ENCODE measurements at regions not wholly inside any gene's neighbourhood (a gene's known extent, or its start where the extent isn't known, plus 50 kb on each side); places are given as distances from the start of the nearest gene placed in this dataset.
"Not testable (repeated sequence)": the region's sequence is repeated elsewhere in the genome, so short reads cannot be mapped to it uniquely, and the experiment has no call there.

DNA sequence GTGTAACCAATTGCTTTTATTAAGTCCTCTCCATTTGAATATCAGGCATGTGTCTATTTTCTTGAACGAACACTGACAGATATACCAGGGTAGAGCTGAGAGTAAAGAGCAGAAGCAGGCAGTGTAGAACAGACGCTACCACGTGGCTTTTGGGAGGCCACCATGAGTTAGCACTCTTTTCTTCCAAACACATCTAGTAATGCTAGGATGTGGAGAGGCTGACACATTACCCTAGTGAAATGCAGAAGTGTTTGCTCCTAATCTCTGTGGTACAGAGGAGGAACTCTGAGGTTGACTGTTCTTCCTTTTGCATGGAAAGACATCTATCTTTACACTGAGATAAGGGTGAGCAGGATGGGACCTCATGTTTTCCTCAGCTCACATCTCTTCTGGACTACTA, 216.3 kb downstream of the SATB1 start:
- Histone ChIP-seq H3K4me3 (no peak overlapping the region), H3K79me2 (ENCODE audit: insufficient read depth) (no peaks in the 10 kb centered on the region), H4K20me1 (ENCODE audit: insufficient read depth) (no peaks in the 10 kb centered on the region), H2AFZ (no peak overlapping the region), H3K36me3 (ENCODE audit: low read depth) (no peaks in the 10 kb centered on the region), H3K9me3 (ENCODE audit: low read depth) (no peaks in the 10 kb centered on the region), H3K9ac (no peak overlapping the region), H3F3A (ENCODE audit: insufficient read depth) (no peaks in the 10 kb centered on the region), H3K4me1 (ENCODE audit: insufficient read depth) (no peaks in the 10 kb centered on the region), H3K4me2 (ENCODE audit: unreplicated experiment) (no peak overlapping the region), H3K9me2 (ENCODE audit: insufficient read depth) (no peaks in the 10 kb centered on the region), H3K27ac (no peak overlapping the region), H3K27me3 (replicated peaks; ENCODE audit: insufficient read depth) (no peaks in the 10 kb centered on the region)
- TF ChIP-seq EZH2 (IDR thresholded peaks at IDR 0.05; ENCODE audit: insufficient read depth, poor library complexity, severe bottlenecking), result no peak
- TF ChIP-seq EZH2phosphoT487 (IDR thresholded peaks at IDR 0.05; ENCODE audit: insufficient read depth, low read depth), result no peak
- in situ Hi-C loops (cut with MboI), result no loop called here
- no peak for DNase-seq
- 15 to 21% methylated on average over 3 of the region's 3 CpGs for WGBS, 2 experiments (ENCODE audit: low coverage in 1 of 2, low lambda C conversion rate in 2 of 2, missing lambda C conversion rate in 2 of 2)

DNA sequence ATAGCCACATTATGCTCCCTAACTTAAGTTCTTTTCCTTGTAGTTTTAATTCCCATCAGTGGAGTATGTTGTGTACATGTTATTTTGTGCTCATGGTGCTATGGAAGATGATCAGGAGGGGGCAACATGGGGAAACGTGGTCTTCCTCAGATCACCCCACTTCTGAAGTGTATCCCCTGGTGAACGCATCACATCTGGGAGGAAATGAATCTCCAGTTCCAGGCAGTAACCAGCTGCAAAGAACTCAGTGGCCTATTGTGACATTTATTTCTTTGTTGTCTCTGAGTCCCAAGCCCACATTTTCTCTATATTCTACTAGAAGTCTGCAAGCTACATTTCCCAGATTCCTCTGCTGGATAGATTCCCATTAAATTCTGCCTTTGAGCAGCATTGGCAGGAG, 217.0 kb downstream of the SATB1 start:
- in situ Hi-C loops (cut with MboI), result no loop called here
- TF ChIP-seq EZH2 (IDR thresholded peaks at IDR 0.05; ENCODE audit: insufficient read depth, poor library complexity, severe bottlenecking) (no peak), EZH2phosphoT487 (IDR thresholded peaks at IDR 0.05; ENCODE audit: insufficient read depth, low read depth) (no peak)
- 19 to 34% methylated on average over 2 of the region's 2 CpGs for WGBS, 2 experiments (ENCODE audit: low coverage in 1 of 2, low lambda C conversion rate in 2 of 2, missing lambda C conversion rate in 2 of 2)

DNA sequence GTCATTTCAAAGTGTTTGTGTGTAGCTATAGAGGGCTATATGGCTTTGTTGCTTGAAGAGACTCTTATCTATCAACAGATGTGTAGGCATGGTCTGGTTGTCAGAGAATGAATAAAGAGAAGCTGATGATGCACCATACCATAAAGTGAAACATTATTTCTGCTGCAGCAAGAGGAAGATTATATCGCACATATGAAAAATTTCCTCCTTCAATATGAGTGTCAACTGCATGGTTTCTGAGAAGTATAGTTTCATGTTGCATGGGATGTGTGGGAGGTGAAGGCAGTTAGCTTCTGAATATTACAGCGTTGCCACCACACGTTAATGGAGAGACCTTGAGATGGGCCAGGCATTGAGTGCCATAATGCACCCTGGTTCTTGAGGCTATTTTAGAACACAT, 217.9 kb downstream of the SATB1 start:
- no peak overlapping the region for H3K27ac ChIP-seq
- H3K4me3 ChIP-seq, result no peak overlapping the region
- no peak overlapping the region for H3K9ac ChIP-seq
- no peaks in the 10 kb centered on the region for H3K27me3 ChIP-seq (replicated peaks; ENCODE audit: insufficient read depth)
- H3K79me2 ChIP-seq (ENCODE audit: insufficient read depth), result no peaks in the 10 kb centered on the region
- in situ Hi-C loops (cut with MboI), result no loop called here
- no peaks in the 10 kb centered on the region for H3K9me3 ChIP-seq (ENCODE audit: low read depth)
- DNase-seq, result no peak
- H3F3A ChIP-seq (ENCODE audit: insufficient read depth), result no peaks in the 10 kb centered on the region
- no peaks in the 10 kb centered on the region for H3K4me1 ChIP-seq (ENCODE audit: insufficient read depth)
- H3K4me2 ChIP-seq (ENCODE audit: unreplicated experiment), result no peak overlapping the region
- H3K9me2 ChIP-seq (ENCODE audit: insufficient read depth), result no peaks in the 10 kb centered on the region
- TF ChIP-seq EZH2 (IDR thresholded peaks at IDR 0.05; ENCODE audit: insufficient read depth, poor library complexity, severe bottlenecking) (no peak), EZH2phosphoT487 (IDR thresholded peaks at IDR 0.05; ENCODE audit: insufficient read depth, low read depth) (no peak)
- H2AFZ ChIP-seq, result no peak overlapping the region
- no peaks in the 10 kb centered on the region for H4K20me1 ChIP-seq (ENCODE audit: insufficient read depth)
- H3K36me3 ChIP-seq (ENCODE audit: low read depth), result no peaks in the 10 kb centered on the region
- WGBS, 2 experiments (ENCODE audit: low coverage in 1 of 2, low lambda C conversion rate in 2 of 2, missing lambda C conversion rate in 2 of 2), result 49 to 54% methylated on average over 3 of the region's 3 CpGs

More for the DNA sequence above, 217.0 kb downstream of the SATB1 start:
- no peaks in the 10 kb centered on the region for H3F3A ChIP-seq (ENCODE audit: insufficient read depth)
- H3K27me3 ChIP-seq (replicated peaks; ENCODE audit: insufficient read depth), result no peaks in the 10 kb centered on the region
- H3K4me2 ChIP-seq (ENCODE audit: unreplicated experiment), result no peak overlapping the region
- no peak overlapping the region for H3K4me3 ChIP-seq
- no peak overlapping the region for H3K9ac ChIP-seq
- H3K27ac ChIP-seq, result no peak overlapping the region
- no peaks in the 10 kb centered on the region for H3K9me2 ChIP-seq (ENCODE audit: insufficient read depth)
- H3K79me2 ChIP-seq (ENCODE audit: insufficient read depth), result no peaks in the 10 kb centered on the region
- H3K4me1 ChIP-seq (ENCODE audit: insufficient read depth), result no peaks in the 10 kb centered on the region
- no peak overlapping the region for H2AFZ ChIP-seq
- no peaks in the 10 kb centered on the region for H3K9me3 ChIP-seq (ENCODE audit: low read depth)
- H4K20me1 ChIP-seq (ENCODE audit: insufficient read depth), result no peaks in the 10 kb centered on the region
- no peak for DNase-seq
- no peaks in the 10 kb centered on the region for H3K36me3 ChIP-seq (ENCODE audit: low read depth)

DNA sequence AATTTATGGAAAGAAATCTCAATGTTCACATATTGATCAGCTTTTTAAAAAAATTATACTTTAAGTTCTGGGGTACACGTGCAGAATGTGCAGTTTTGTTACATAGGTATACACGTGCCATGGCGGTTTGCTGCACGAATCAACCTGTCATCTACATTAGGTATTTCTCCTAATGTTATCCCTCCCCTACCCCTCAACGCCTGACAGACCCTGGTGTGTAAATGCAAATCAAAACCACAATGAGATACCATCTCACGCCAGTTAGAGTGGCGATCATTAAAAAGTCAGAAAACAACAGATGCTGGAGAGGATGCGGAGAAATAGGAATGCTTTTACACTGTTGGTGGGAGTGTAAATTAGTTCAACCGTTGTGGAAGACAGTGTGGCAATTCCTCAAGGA, 219.4 kb downstream of the SATB1 start:
- H3K27me3 ChIP-seq (replicated peaks; ENCODE audit: insufficient read depth); H3K9ac ChIP-seq; H3K79me2 ChIP-seq (ENCODE audit: insufficient read depth); H3K4me2 ChIP-seq (ENCODE audit: unreplicated experiment); H2AFZ ChIP-seq; H3K27ac ChIP-seq; H3K4me3 ChIP-seq; H3K4me1 ChIP-seq (ENCODE audit: insufficient read depth); H3K9me2 ChIP-seq (ENCODE audit: insufficient read depth); H4K20me1 ChIP-seq (ENCODE audit: insufficient read depth); H3F3A ChIP-seq (ENCODE audit: insufficient read depth); DNase-seq; in situ Hi-C loops (cut with MboI); H3K9me3 ChIP-seq (ENCODE audit: low read depth); H3K36me3 ChIP-seq (ENCODE audit: low read depth): not testable (repeated sequence)
- WGBS, 2 experiments (ENCODE audit: low coverage in 1 of 2, low lambda C conversion rate in 2 of 2, missing lambda C conversion rate in 2 of 2), result 55 to 59% methylated on average over 9 of the region's 9 CpGs

DNA sequence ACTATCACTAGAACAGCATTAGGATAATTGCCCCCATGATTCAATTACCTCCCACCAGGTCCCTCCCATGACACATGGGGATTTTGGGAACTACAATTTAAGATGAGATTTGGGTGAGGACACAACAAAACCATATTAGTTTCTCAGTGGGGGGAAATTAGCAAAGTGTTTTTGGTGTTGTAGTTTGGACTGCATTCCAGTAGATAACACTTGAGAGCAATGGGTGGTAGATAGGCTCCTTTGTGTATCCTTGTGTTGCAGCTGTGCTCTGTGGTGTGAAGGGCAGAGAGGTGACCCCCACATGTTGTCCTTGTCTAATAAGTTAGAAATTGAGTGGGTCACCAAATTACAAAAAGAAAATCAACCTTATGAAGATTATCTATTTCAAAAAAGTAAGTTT, 223.8 kb downstream of the SATB1 start:
- Histone ChIP-seq H3K4me1 (ENCODE audit: insufficient read depth) (no peaks in the 10 kb centered on the region), H3K4me2 (ENCODE audit: unreplicated experiment) (no peak overlapping the region), H3K79me2 (ENCODE audit: insufficient read depth) (no peaks in the 10 kb centered on the region), H3K27ac (no peak overlapping the region), H3F3A (ENCODE audit: insufficient read depth) (no peaks in the 10 kb centered on the region), H3K9ac (no peak overlapping the region), H4K20me1 (ENCODE audit: insufficient read depth) (no peaks in the 10 kb centered on the region), H3K27me3 (replicated peaks; ENCODE audit: insufficient read depth) (no peaks in the 10 kb centered on the region), H3K4me3 (no peak overlapping the region), H3K9me3 (ENCODE audit: low read depth) (no peaks in the 10 kb centered on the region), H3K9me2 (ENCODE audit: insufficient read depth) (no peaks in the 10 kb centered on the region), H3K36me3 (ENCODE audit: low read depth) (no peaks in the 10 kb centered on the region), H2AFZ (no peak overlapping the region)
- TF ChIP-seq EZH2phosphoT487 (IDR thresholded peaks at IDR 0.05; ENCODE audit: insufficient read depth, low read depth) (no peak), EZH2 (IDR thresholded peaks at IDR 0.05; ENCODE audit: insufficient read depth, poor library complexity, severe bottlenecking) (no peak)
- in situ Hi-C loops (cut with MboI), result no loop called here
- DNase-seq, result no peak
